SK-N-SH (cell line): ENCODE measurements at regions not wholly inside any gene's neighbourhood (a gene's known extent, or its start where the extent isn't known, plus 50 kb on each side); places are given as distances from the start of the nearest gene placed in this dataset.

Source experiments
- MAX ChIP-seq: IDR thresholded peaks from 2 replicates; pipeline ENCODE4 v1.4.0; 2012; ENCODE audit warnings: low read depth
- TCF12 ChIP-seq: IDR thresholded peaks from 2 replicates; pipeline ENCODE4 v1.4.0; 2012

- no peak for TF ChIP-seq TCF12
- TF ChIP-seq MAX: no peak
Observed at GRCh38 chr1:38476850-38477178, 382.8 kb downstream of the RRAGC start.
